ENCODE measurements at regions not wholly inside any gene's neighbourhood (a gene's known extent, or its start where the extent isn't known, plus 50 kb on each side); places are given as distances from the start of the nearest gene placed in this dataset.

- no peak for DNase-seq
Observed at GRCh38 chr6:9583753-9584352, 831.0 kb downstream of the TFAP2A start.

GRCh38 chr6:9581155-9581554, 833.7 kb downstream of the TFAP2A start:
- DNase-seq: no peak

GRCh38 chr6:9576521-9576920, 838.4 kb downstream of the TFAP2A start:
- DNase-seq: no peak

- DNase-seq: no peak
Observed at GRCh38 chr6:9566096-9566495, 848.8 kb downstream of the TFAP2A start.

GRCh38 chr6:9564021-9564420, 850.9 kb downstream of the TFAP2A start:
- DNase-seq: peak; percentile 26

GRCh38 chr6:9563568-9563967, 851.3 kb downstream of the TFAP2A start:
- DNase-seq: no peak

- no peak for DNase-seq
Observed at GRCh38 chr6:9554806-9555205, 860.1 kb downstream of the TFAP2A start.

GRCh38 chr6:9554323-9554722, 860.6 kb downstream of the TFAP2A start:
- no peak for DNase-seq

GRCh38 chr6:9553002-9553401, 861.9 kb downstream of the TFAP2A start:
- no peak for DNase-seq

GRCh38 chr6:9543649-9544048, 871.2 kb downstream of the TFAP2A start:
- DNase-seq: no peak

GRCh38 chr6:9540534-9541126, 874.2 kb downstream of the TFAP2A start:
- peak; percentile 61 for DNase-seq

- DNase-seq: no peak
Observed at GRCh38 chr6:9540126-9540525, 874.7 kb downstream of the TFAP2A start.

GRCh38 chr6:9539231-9539755, 875.6 kb downstream of the TFAP2A start:
- DNase-seq: no peak

- peak; percentile 57 for DNase-seq
Observed at GRCh38 chr6:9537381-9537780, 877.5 kb downstream of the TFAP2A start.

GRCh38 chr6:9535106-9535505, 879.8 kb downstream of the TFAP2A start:
- DNase-seq: no peak

- no peak for DNase-seq
Observed at GRCh38 chr6:9532621-9533557, 882.0 kb downstream of the TFAP2A start.

- DNase-seq: no peak
Observed at GRCh38 chr6:9527679-9528286, 887.1 kb downstream of the TFAP2A start.

GRCh38 chr6:9523462-9523861, 891.4 kb downstream of the TFAP2A start:
- DNase-seq: peak; percentile 86

- no peak for DNase-seq
Observed at GRCh38 chr6:9522101-9522500, 892.8 kb downstream of the TFAP2A start.

- DNase-seq: no peak
Observed at GRCh38 chr6:9521152-9521530, 893.7 kb downstream of the TFAP2A start.

GRCh38 chr6:9520417-9521151, 894.3 kb downstream of the TFAP2A start:
- DNase-seq: peak; percentile 84

- no peak for DNase-seq
Observed at GRCh38 chr6:9518431-9518830, 896.4 kb downstream of the TFAP2A start.

Data from fibroblast of skin of scalp (primary cell).